NB4 (cell line): ENCODE measurements at regions not wholly inside any gene's neighbourhood (a gene's known extent, or its start where the extent isn't known, plus 50 kb on each side); places are given as distances from the start of the nearest gene placed in this dataset.

Source experiments
- DNase-seq: peaks from one replicate; pipeline ENCODE4 v3.0.0; 2010; ENCODE audit warnings: low read depth
- H3K4me3 ChIP-seq: one replicate; pipeline ENCODE4 v1.5.1; 2011; ENCODE audit warnings: mild to moderate bottlenecking, low read depth, low read length, moderate library complexity
- MYC ChIP-seq: IDR thresholded peaks from 2 replicates; pipeline ENCODE4 v1.6.1; 2011; ENCODE audit warnings: low read depth, low read length
- POLR2A ChIP-seq: IDR thresholded peaks from 2 replicates; pipeline ENCODE4 v1.6.1; 2011; ENCODE audit warnings: mild to moderate bottlenecking; ENCODE audit not compliant: insufficient read length; ENCODE audit errors: extremely low read depth
- TF ChIP-seq, protein P1 (sequence below): IDR thresholded peaks from one replicate; pipeline ENCODE4 v1.5.1; 2012; ENCODE audit warnings: low read depth, low read length
- TF ChIP-seq, protein P2 (sequence below): IDR thresholded peaks from 2 replicates; pipeline ENCODE4 v1.6.1; 2011; ENCODE audit warnings: low read depth, low read length

GRCh38 chr1:67894981-67895735 lies 61.9 kb upstream of the GNG12 start:
- DNase-seq, result no peak
- no peak overlapping the region for H3K4me3 ChIP-seq
- TF ChIP-seq MYC, result no peak
- TF ChIP-seq, protein P1, sequence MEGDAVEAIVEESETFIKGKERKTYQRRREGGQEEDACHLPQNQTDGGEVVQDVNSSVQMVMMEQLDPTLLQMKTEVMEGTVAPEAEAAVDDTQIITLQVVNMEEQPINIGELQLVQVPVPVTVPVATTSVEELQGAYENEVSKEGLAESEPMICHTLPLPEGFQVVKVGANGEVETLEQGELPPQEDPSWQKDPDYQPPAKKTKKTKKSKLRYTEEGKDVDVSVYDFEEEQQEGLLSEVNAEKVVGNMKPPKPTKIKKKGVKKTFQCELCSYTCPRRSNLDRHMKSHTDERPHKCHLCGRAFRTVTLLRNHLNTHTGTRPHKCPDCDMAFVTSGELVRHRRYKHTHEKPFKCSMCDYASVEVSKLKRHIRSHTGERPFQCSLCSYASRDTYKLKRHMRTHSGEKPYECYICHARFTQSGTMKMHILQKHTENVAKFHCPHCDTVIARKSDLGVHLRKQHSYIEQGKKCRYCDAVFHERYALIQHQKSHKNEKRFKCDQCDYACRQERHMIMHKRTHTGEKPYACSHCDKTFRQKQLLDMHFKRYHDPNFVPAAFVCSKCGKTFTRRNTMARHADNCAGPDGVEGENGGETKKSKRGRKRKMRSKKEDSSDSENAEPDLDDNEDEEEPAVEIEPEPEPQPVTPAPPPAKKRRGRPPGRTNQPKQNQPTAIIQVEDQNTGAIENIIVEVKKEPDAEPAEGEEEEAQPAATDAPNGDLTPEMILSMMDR, result no peak
- TF ChIP-seq POLR2A, result no peak
- TF ChIP-seq, protein P2, sequence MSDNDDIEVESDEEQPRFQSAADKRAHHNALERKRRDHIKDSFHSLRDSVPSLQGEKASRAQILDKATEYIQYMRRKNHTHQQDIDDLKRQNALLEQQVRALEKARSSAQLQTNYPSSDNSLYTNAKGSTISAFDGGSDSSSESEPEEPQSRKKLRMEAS, result no peak

GRCh38 chr1:67893126-67893495 lies 59.8 kb upstream of the GNG12 start:
- no peak for TF ChIP-seq POLR2A
- TF ChIP-seq, protein P2, result no peak
- TF ChIP-seq, protein P1, result no peak
- TF ChIP-seq MYC, result no peak

GRCh38 chr1:67892476-67893125 lies 59.3 kb upstream of the GNG12 start:
- DNase-seq, result no peak
- no peak overlapping the region for H3K4me3 ChIP-seq
- TF ChIP-seq, protein P1, result no peak
- TF ChIP-seq POLR2A, result no peak
- TF ChIP-seq, protein P2, result no peak
- no peak for TF ChIP-seq MYC

More at GRCh38 chr1:67893126-67893495, 59.8 kb upstream of the GNG12 start:
- H3K4me3 ChIP-seq, result no peak overlapping the region
- no peak for DNase-seq

DNA sequence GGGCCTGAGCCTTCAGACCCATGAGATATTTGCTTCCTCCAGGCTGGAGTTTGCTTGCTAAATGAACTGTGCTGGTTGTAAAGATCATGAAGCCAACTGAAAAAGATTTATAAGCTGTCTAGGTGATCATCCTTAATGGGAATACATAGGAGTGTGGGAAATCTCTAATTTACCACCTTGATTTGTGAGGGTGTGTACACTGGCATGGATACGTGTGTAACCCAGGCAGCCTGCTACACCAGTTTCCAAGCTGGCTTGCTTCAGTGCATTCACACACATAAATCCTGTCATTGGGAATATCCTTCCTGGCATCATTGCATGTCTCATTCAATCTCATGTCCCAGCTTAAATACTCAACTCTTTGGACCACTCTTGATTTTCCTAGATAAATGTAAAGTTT lies 57.6 kb upstream of the GNG12 start:
- TF ChIP-seq, protein P2, result no peak
- no peak for TF ChIP-seq MYC
- TF ChIP-seq, protein P1, result no peak
- TF ChIP-seq POLR2A, result no peak
- no peak for DNase-seq
- H3K4me3 ChIP-seq, result no peak overlapping the region

GRCh38 chr1:67889953-67890567 lies 56.8 kb upstream of the GNG12 start:
- DNase-seq, result peak; percentile 37
- no peak overlapping the region for H3K4me3 ChIP-seq
- no peak for TF ChIP-seq MYC
- TF ChIP-seq, protein P2, result no peak
- TF ChIP-seq POLR2A, result no peak
- TF ChIP-seq, protein P1, result no peak
